Kidney glomerular epithelial cell (primary cell): ENCODE measurements at regions not wholly inside any gene's neighbourhood (a gene's known extent, or its start where the extent isn't known, plus 50 kb on each side); places are given as distances from the start of the nearest gene placed in this dataset.

Source experiments
- DNase-seq: peaks from one replicate; lab custom pipeline; 2025; lab: John Stamatoyannopoulos, UW

GRCh38 chr12:98351784-98352183 lies 163.6 kb upstream of the TMPO start:
- DNase-seq = no peak

GRCh38 chr12:98352218-98352811 lies 163.1 kb upstream of the TMPO start:
- peak; percentile 84 for DNase-seq

DNA sequence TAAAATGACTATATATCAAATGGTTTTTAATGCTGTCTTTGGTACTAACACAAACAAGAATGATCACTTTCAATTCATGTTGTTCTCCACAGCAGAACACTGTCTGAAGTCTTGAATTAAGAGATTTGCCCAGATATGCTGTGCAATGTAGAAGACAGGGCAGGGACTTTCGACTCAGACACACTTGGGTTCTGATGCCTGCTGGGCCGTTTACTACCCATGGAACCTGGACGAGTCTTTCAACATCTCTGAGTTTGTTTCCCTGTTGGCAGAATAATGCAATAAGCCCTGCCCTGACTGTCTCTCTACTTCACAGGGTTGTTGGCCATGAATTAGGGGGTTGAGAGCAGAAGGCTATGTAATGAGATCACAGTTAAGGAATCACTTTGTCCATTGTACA lies 162.6 kb upstream of the TMPO start:
- no peak for DNase-seq

GRCh38 chr12:98354520-98355035 lies 160.8 kb upstream of the TMPO start:
- DNase-seq = no peak

GRCh38 chr12:98355322-98355721 lies 160.1 kb upstream of the TMPO start:
- DNase-seq = peak; percentile 53

DNA sequence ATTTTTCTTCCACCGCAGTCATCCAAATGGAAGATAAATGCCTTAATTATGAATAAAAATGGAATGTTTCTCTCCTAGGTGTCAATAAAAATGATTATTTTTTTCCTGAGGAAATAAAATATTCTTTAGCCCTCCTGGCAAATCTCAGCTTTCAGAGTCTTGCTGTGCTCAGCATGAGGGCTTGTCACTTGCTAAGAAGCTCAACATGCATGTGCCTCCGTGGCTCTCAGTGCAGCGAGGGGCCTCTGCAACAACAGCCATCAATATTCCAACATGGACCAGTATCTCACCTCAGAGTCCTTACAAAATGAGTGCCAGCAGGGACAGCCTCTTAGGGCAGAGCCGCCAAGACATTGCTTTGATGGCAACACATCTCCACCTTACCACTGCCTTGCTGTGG lies 159.5 kb upstream of the TMPO start:
- no peak for DNase-seq

DNA sequence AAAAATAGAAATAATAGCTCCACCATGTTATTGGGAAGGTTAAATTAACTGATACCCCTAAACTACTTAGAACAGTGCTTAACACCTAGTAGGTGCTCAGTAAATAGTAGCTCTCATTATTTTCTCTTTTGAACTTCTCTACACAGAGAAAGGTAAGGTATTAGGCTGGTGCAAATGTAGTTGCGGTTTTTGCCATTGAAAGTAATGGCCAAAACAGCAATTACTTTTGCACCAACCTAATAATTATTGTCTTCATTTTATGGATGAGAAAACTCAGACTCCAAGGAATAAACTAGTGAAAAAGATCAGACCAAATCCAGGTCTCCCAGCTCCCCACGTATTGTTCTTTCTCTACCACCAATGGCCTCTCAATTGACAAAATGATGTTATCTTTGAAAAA lies 157.2 kb upstream of the TMPO start:
- no peak for DNase-seq

DNA sequence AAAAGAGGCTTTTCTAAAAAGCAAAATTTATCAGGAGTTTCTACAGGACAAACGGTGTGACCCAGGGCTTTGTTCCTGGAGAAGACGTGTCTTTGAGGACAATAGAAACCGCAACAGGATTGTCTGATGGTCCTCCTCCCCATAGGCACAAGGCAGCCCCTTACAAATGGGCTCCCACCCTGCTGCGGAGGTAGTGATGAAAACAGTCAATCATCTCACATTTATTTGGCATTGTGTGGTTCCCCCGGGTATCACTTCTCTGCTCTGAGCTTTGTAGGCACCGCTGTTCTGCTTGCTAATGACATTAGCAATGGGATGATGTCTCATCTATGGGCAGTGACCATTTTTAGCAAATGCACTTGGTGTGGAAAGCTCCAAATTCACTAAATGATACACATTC lies 155.5 kb upstream of the TMPO start:
- DNase-seq = no peak

DNA sequence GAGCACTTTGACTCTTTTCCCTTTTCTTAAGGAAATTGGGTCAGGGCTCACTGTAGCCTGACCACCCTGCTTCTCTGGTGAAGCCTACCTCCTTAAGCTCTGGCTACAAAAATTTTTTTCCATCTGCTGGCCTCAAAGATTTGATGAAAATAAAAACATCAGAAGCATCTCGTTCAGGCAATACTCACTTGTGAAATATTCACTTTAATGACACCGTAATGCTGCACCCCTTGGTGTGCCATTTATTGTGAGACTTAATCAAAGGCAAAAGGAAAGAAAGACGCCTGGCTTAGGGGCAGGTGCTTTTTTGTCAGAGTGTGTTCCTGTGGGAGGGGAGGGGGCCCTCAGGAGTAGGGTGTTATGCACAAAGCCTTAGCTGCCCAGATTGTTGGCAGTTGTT lies 155.0 kb upstream of the TMPO start:
- no peak for DNase-seq

GRCh38 chr12:98369581-98369980 lies 145.8 kb upstream of the TMPO start:
- DNase-seq = no peak

DNA sequence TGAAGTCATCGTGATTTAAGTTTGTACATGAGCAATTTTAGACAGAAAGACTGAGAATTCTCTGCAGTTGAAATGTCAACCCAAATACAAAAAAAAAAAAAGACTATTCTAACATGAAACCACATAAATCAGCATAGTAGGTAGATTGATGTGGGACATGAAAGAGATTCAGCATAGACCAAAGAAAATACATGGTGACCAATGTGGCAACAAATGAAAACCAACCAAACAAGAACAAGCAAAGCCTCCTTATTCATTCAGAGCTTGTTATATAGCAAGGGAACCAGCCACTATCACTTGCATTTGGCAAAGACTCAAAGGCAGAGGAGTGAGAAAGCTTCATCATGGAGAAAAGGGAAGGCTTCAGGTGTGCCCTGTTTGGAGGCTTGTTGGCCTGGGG lies 144.4 kb upstream of the TMPO start:
- no peak for DNase-seq

DNA sequence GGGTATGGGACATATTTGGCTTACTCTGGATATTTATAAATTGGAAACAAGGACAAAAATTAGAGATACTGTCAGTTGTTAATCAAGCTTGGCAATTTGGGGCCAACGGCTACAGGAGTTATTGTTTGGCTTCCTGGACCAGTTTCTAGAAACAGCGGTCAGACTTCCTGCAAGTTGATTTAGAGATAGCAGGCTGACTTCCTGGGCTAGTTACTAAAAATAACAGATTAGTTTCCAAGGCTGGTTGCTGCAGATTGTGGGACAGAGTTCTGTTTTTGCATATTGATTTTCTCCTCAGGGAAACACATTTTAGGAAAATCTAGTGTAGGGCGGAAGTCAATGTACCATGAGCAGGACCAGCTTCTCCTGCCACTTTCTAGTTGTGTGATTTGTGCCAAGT lies 144.0 kb upstream of the TMPO start:
- DNase-seq = no peak

DNA sequence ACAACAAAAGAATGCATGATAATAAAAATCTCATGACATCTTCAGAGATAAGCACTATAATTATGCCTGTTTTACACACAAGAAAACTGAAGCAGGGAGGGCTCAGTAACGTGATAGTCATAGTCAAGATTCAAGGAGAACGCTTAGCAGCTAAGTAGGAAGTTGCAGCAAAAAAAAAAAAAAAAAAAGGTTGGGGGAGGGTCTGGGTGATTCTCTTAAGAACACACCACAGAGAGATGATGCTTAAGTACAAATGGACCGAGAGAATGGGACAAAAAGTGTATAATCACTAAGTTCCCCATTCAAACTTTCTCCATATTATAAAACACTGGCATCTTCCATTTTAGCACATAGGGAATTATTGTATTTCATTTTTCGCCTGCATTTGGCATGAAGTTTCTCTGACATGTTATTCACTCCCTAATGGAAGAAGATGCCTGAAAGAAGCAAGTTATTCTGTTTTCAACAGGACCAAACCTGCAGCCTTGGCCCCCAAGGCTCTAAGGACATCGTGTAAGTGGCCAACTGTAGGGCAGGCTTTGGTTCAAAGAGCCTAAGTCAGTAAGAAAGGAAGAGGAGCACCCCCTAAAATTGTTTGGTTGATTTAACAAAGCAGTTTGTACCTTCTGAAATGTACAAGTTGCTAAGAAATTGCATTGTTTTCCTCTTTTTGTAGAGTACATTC lies 142.9 kb upstream of the TMPO start:
- DNase-seq = no peak

DNA sequence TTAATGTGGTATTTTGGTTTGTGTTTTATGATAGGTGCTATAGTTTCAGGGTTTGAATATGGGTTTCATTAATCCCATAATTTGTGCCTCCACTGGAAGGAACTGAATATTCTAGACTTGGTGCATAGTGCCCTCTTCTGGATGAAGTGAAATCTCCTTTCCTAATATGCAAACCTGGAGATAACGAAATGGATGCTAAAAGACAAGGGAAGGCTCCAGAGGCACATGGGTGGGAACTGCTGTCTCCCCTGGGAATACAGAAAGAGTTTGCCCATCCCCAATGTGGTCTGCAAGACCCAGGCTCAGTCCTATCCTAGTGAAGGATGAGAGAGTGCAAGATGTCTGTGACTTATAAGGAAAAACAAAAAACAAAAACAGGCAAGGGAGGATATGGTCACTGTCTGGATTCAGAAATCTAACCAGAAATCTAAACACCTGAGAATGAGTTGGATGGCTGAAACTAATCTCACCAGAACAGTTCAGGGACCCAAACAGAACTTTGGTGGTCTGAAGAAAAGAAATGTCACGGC lies 142.3 kb upstream of the TMPO start:
- DNase-seq = peak; percentile 65

DNA sequence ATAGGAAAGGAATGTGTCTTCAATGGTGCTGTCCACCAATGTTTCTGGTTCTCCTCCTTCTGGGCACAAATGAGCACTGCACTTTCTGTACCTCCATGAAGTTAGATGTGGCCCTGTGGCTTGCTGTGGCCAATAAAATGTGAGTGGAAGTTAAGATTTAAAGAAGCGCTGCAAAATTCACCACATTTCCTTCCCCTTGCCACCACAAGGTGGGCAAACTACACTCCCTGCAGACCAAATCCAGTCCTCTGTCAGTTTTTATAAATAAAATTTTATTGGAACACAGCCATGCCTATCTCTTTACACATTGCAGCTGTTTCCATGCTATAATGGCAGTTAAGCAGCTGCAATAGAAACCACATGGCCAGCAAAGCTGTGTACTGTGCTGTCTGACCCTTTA lies 141.4 kb upstream of the TMPO start:
- DNase-seq = no peak

- DNase-seq = no peak
Observed at GRCh38 chr12:98379106-98379505, 136.3 kb upstream of the TMPO start.

DNA sequence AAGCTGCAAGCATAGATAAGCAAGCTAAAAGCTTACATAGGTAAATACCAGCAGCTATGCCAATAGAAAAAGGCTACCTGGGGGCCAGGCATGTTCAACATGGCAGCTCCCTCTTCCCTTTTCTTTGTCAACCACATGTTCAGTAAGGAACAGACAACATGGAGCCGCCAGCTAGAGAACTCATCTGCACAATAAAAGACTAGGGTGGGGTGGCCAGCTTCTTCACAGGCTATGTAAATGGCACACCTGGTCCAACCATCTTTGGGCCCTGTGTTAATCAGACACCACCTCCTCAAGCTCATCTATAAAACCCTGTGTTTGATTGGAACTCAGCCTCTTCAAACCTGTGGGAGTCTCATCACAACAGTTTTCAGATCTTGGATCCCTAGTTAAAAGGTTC lies 129.7 kb upstream of the TMPO start:
- DNase-seq = no peak

DNA sequence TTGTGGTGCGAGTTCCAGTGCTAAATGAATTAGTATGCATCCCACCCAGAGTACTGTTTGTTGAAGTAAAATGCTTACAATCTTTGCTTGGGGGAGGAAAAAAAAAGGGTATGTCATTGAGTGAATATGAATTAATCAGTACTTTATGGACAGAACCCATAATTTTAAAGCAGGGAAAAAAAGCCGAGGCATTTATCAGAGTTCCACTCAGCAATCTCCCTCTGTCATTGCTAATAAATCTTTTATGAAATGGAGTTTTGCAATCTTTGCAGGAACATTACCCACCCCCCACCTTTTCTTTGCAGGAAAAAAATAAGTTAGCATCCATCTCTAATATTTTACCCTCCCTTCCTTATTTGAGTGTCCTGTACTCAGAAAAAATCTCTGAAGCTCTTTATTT lies 127.9 kb upstream of the TMPO start:
- DNase-seq = no peak

GRCh38 chr12:98388126-98388525 lies 127.3 kb upstream of the TMPO start:
- no peak for DNase-seq

DNA sequence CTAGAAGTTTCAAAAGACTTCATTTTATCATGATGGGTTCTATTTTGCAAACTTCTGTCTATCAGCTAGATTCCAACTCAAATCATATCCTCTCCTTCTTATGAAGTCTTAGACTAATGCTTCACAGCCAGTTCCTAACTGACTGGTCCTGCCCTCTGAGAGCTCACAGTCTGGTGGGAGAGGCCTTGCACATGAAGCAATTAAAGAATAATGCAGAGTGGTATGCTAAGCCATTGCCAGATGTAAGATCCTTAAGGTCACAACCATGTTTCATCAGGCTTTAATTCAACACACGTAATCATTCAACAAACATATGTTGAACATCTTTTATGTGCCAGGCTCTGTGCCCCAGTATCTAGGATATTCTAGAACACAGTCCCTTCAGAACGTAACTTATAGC lies 125.8 kb upstream of the TMPO start:
- DNase-seq = no peak

DNA sequence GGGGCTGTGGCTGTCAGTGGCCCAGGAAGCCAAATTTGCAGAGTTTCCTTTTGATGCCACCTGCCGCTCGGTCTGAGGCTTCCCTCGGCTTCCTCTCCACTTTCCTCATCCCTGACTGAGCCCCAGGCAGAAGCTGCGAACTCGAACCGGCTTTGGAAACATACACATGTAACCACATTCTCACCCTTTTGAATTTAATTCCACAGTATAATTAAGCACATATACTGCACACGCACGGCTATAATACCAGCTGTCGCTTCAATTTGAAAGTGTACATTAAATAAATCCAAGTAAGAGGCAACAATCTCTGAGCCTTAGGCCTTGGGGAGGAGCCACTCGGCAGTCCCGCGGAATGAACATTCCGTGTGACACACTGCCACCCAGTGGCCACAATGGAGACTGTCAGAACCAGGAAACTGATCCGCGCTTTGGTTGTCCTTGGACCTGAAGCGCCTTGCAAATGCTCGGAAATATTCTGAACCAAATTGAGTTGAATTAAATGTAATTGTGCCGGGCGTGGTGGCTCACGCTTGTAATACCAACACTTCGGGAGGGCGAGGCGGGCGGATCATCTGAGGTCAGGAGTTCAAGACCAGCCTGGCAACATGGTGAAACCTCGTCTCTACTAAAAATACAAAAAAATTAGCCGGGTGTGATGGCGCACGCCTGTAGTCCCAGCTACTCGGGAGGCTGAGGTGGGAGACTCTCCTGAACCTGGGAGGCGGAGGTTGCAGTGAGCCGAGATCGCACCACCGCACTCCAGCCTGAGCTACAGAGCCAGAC lies 117.9 kb upstream of the TMPO start:
- peak; percentile 75 for DNase-seq

GRCh38 chr12:98399532-98399931 lies 115.9 kb upstream of the TMPO start:
- no peak for DNase-seq

DNA sequence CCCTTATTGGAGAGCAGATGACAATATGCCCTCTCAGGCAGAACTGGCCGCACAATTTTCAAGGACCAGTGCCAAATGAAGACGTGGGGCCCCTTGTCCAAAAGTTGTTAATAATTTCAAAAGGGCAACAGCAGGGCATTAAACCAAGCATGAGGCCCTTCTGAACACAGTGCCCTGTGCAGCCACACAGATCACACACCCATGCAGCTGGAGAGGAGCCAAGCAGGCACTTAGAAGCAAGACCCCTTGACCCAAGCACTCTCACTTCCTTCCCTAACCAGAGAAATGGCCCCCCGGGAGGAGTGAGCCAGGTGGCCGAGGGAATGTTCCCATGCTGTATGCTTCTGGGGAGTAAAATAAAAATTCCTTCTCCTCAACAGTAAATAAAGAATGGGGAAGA lies 114.0 kb upstream of the TMPO start:
- DNase-seq = peak; percentile 46
